ENCODE measurements at regions not wholly inside any gene's neighbourhood (a gene's known extent, or its start where the extent isn't known, plus 50 kb on each side); places are given as distances from the start of the nearest gene placed in this dataset.
"Not testable (repeated sequence)": the region's sequence is repeated elsewhere in the genome, so short reads cannot be mapped to it uniquely, and the experiment has no call there.

DNA sequence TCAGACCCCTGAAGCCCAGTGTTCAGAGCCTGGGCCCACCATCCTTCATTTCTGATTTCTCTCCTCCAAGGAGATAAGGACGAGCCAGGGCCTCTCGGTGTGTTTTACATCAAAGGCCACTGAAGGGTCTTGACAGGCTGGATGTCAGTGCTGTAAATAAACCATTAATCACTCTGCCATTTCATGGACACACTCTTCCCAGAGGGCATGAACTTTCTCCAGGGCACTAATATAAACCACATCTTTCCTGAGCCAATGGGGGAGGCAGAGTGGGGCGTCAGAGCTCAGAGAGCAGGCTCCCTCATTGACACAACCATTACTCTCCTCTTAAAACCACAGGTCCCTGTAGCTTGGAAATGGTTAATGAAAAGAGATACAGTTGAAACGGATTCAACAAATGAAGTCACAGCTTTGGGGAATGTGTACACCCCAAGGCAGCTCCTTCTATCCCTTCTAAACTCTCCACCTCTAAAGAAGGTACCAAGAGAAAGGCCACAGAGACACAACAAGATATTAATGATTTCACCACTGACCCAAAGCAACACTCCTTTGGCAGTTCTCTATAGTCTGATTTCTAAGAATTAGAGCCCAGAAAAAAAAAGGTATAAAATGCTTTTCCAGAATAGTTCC, 200.6 kb downstream of the CHIC2 start:
- DNase-seq = peak; percentile 26

GRCh38 chr4:53863158-53863557, 201.2 kb downstream of the CHIC2 start:
- DNase-seq = no peak

DNA sequence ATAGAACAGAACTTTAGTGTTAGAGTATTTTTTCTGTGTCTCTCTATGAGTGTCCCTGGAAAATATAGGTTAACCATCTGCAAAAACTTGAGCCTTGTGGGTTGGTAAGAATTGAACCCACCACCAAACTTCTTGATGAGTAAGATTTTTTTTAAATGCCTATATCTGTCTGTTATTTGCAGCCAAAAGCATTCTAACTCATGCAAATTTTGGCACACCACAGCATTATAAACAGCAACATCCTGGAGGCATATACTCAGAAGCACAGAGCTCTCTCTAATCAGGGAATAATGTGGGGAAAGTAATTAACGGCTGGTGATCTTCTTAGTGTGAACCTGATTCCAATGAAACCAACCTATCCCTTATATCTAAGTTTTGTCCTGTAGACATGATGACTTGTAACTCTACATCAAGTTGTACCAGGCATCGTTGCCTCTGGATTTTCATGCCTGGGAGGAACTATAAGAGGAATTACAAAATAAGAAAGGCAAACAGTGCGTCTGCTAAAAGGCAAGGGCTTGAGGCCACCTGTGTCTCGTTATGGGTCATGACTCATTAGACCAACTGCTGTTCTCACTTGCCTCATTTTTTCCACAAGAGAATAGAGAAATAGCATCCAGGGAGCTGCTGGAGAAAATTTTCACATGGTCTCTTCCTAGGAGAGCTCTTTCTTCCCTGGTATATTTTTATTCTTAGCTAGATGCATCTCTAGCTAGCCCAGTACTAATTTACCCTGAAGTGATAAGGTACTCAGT, 202.4 kb downstream of the CHIC2 start:
- no peak for DNase-seq

- DNase-seq = no peak
Measured at GRCh38 chr4:53859305-53859704, 205.1 kb downstream of the CHIC2 start.

GRCh38 chr4:53858744-53859143, 205.7 kb downstream of the CHIC2 start:
- no peak for DNase-seq

- DNase-seq = peak; percentile 51
Measured at GRCh38 chr4:53855581-53856250, 208.7 kb downstream of the CHIC2 start.

DNA sequence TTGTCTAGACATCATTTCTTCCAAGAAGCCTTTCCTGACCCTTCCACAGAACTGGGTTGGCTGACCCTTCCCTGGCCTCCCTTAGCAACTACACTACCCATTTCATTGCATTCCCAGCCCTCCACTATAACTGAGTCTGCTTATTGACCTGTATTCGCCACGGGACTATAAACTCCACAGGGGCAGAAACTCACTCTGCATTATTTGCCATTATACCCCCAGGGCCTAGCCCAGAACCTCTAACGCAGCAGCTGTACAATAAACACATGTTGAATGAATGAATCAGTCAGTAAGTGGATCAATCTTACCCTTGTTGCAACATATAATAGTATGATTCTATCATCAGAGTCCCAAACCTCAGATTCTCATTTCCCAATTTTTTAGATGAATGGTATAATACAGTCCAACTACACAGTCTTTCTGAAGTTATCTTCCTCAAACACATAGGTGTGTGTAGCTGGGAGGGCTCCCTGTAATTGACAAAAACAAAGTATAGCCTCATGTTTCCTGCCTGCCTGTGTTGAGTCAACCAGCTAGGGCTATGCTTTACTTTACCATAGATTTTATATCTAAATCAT, 209.3 kb downstream of the CHIC2 start:
- DNase-seq = no peak

DNA sequence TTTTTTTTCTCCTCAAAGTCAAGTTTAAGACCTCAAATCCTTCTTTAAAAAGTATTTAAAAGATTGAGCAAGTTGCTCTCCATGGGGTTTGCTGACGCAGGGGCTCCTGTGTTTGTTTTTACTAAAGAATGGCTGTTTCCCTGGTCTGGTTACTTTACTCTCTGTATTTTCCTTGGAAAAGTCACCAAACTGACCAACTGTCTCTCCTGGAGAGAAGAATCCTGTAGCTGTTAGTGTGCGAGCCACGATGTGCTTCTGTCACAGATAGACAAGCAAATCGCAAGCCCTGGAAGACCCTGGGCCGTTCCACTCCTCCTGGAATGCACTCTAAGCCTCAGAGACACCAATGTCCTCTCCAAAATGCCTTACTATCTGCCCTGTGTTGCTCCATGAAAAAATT, 212.1 kb downstream of the CHIC2 start:
- no peak for DNase-seq

- DNase-seq = no peak
Measured at GRCh38 chr4:53847965-53848364, 216.4 kb downstream of the CHIC2 start.

- DNase-seq = no peak
Measured at GRCh38 chr4:53844551-53844950, 219.9 kb downstream of the CHIC2 start.

- DNase-seq = no peak
Measured at GRCh38 chr4:53844133-53844532, 220.3 kb downstream of the CHIC2 start.

DNA sequence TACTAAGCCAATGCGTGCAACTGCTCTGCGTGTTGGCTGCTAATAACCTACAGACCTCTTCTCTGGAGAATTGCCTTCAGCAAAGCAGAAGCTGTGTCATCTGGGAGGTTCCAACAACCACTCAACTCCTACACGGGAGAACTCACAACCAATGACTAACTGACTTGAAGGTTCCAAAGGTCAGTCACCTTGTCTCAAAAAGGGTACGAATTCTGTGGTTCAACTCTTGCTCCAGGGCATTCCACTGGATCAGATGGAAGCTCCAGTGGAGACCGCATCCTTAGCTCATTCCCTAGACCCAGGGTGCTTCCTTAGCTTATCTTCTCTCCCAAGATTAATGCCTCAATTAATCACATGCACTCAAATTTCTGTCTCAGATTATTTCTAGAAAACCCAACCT, 222.7 kb downstream of the CHIC2 start:
- peak; percentile 77 for DNase-seq

DNA sequence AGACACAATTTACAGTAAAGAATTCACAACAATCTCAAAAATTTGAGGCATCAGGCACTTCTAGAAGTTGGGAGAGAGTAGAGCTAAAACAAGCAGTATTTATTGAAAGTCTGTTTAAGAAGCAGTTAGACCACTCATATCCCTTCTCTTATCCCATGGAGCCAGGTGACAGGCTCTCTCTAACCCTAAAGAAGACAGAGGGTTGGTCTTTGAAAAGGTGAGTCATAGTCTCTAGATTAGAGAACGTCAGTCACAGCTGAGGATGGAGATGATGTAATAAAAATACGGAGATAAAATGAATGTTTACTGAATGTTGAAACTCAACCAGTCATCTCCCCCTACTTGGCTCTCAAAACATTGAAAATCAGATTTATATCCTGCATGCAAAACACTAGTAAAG, 223.8 kb downstream of the CHIC2 start:
- DNase-seq = peak; percentile 69

DNA sequence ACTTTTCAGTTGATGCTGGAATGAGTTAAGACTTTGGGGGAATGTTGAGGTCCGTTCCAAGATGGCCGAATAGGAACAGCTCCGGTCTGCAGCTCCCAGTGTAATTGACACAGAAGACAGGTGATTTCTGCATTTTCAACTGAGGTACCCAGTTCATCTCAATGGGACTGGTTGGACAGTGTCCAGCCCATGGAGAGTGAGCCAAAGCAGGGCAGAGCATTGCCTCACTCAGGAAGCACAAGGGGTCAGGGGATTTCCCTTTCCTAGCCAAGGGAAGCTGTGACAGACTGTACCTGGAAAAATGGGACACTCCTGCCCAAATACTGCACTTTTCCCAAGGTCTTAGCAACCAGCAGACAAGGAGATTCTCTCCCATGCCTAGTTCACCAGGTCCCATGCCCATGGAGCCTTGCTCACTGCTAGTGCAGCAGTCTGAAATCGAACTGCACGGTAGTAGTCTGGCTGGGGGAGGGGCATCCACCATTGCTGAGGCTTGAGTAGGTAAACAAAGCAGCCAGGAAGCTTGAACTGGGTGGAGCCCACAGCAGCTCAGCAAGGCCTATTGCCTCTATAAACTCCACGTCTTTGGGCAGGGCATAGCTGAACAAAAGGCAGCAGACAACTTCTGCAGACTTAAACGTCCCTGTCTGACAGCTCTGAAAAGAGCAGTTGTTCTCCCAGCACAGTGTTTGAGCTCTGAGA, 231.0 kb downstream of the CHIC2 start:
- DNase-seq = not testable (repeated sequence)

GRCh38 chr4:53832549-53832948, 231.9 kb downstream of the CHIC2 start:
- no peak for DNase-seq

GRCh38 chr4:53830511-53830910, 233.9 kb downstream of the CHIC2 start:
- DNase-seq = no peak

DNA sequence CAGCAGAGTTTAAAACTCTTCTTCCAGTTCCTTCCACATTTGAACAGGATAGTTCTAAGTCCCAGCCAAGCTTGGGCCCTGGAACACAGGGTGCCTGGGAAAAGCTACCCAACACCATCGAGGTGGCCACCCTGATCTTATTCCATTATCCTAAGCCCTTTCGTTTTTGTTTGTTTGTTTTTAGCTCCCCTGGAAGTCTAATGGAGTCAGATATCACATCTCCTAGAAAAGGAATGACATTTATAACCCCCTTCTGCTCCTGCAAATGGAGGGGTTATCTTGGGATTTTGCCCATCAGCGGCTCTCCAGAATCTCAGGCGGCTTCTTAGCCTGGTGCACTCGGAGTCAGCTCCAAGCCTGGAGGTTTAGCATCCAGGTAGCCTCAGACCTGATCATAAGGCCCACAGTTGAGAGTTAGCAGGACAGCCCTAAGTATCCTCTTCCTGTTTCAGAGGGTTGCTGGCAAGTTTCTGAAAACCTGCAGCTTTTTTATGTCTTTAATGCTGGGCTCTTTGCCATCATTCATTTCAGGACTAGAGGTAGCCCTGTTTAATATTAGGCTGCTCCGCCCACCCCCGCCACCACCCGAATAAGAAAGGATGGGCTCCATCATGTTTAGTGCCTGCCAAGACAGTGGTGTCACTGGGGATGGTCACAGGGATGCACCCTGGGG, 230.0 kb upstream of the LNX1 start:
- no peak for DNase-seq

- DNase-seq = no peak
Measured at GRCh38 chr4:53818104-53818503, 226.8 kb upstream of the LNX1 start.

- no peak for DNase-seq
Measured at GRCh38 chr4:53816561-53816960, 225.3 kb upstream of the LNX1 start.

GRCh38 chr4:53815281-53815680, 224.0 kb upstream of the LNX1 start:
- no peak for DNase-seq

GRCh38 chr4:53813998-53814397, 222.7 kb upstream of the LNX1 start:
- no peak for DNase-seq

DNA sequence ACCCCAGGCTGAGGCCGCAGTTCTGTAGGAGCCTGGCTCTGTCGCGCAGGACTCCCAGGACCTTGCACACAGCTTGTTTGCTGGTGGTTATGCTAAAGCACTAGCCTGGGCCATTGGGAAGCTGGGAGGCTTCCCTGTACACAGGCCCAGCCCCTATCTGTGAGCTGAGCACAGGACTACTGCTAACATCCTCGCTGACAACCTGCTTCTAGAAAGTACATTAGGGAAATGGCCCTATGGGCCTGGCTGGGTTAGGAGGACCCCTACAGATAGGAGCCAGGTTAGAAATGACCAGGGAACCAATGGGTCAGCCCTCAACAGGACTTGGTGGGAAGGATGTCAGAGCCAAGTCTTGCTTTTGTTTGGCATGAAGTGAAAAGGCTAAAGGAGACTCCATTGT, 219.4 kb upstream of the LNX1 start:
- DNase-seq = no peak

GRCh38 chr4:53809816-53810215, 218.5 kb upstream of the LNX1 start:
- no peak for DNase-seq
